ENCODE measurements at regions not wholly inside any gene's neighbourhood (a gene's known extent, or its start where the extent isn't known, plus 50 kb on each side); places are given as distances from the start of the nearest gene placed in this dataset.

GRCh38 chr16:79970087-79970486 lies 369.6 kb upstream of the MAF start:
- no peaks in the 10 kb centered on the region for H3K4me1 ChIP-seq
- DNase-seq, result no peak
- 75 to 76% methylated on average over 3 of the region's 3 CpGs for WGBS, 2 donors
- H3K9me3 ChIP-seq, result no peaks in the 10 kb centered on the region
- H3K4me3 ChIP-seq, result no peak overlapping the region
- intact Hi-C loops (cut with DNase I), result no loop called here
- H3K27ac ChIP-seq, result no peak overlapping the region
- no peaks in the 10 kb centered on the region for H3K27me3 ChIP-seq
- TF ChIP-seq EP300 (IDR thresholded peaks at IDR 0.05) (no peak), POLR2A (IDR thresholded peaks at IDR 0.05) (no peak), CTCF (IDR thresholded peaks at IDR 0.05) (no peak), POLR2AphosphoS5 (IDR thresholded peaks at IDR 0.05) (no peak)
- no peaks in the 10 kb centered on the region for H3K36me3 ChIP-seq

GRCh38 chr16:79969458-79969857 lies 368.9 kb upstream of the MAF start:
- intact Hi-C loops (cut with DNase I), result no loop called here
- Histone ChIP-seq H3K4me3 (no peak overlapping the region), H3K27ac (no peak overlapping the region), H3K36me3 (no peaks in the 10 kb centered on the region), H3K4me1 (no peaks in the 10 kb centered on the region), H3K27me3 (no peaks in the 10 kb centered on the region), H3K9me3 (no peaks in the 10 kb centered on the region)
- TF ChIP-seq CTCF (IDR thresholded peaks at IDR 0.05), result no peak
- TF ChIP-seq EP300 (IDR thresholded peaks at IDR 0.05), result no peak
- TF ChIP-seq POLR2A (IDR thresholded peaks at IDR 0.05), result no peak
- no peak for TF ChIP-seq POLR2AphosphoS5 (IDR thresholded peaks at IDR 0.05)
- DNase-seq, result no peak
- 92 to 95% methylated on average over 5 of the region's 5 CpGs for WGBS, 2 donors

- H3K27me3 ChIP-seq, result no peaks in the 10 kb centered on the region
- H3K27ac ChIP-seq, result no peak overlapping the region
- no peak overlapping the region for H3K4me3 ChIP-seq
- H3K36me3 ChIP-seq, result no peaks in the 10 kb centered on the region
- intact Hi-C loops (cut with DNase I), result no loop called here
- no peaks in the 10 kb centered on the region for H3K4me1 ChIP-seq
- WGBS, 2 donors, result 67 to 86% methylated on average over 2 of the region's 2 CpGs
- no peaks in the 10 kb centered on the region for H3K9me3 ChIP-seq
- TF ChIP-seq POLR2A (IDR thresholded peaks at IDR 0.05), result no peak
- no peak for DNase-seq
Observed at GRCh38 chr16:79966226-79966625, 365.7 kb upstream of the MAF start.

GRCh38 chr16:79965718-79966117 lies 365.2 kb upstream of the MAF start:
- 76 to 78% methylated on average over 3 of the region's 3 CpGs for WGBS, 2 donors
- no peak for DNase-seq
- TF ChIP-seq POLR2AphosphoS5 (IDR thresholded peaks at IDR 0.05) (no peak), CTCF (IDR thresholded peaks at IDR 0.05) (no peak), EP300 (IDR thresholded peaks at IDR 0.05) (no peak), POLR2A (IDR thresholded peaks at IDR 0.05) (no peak)
- no peak overlapping the region for H3K4me3 ChIP-seq
- H3K36me3 ChIP-seq, result no peaks in the 10 kb centered on the region
- H3K27ac ChIP-seq, result no peak overlapping the region
- no peaks in the 10 kb centered on the region for H3K27me3 ChIP-seq
- no peaks in the 10 kb centered on the region for H3K9me3 ChIP-seq
- intact Hi-C loops (cut with DNase I), result no loop called here
- no peaks in the 10 kb centered on the region for H3K4me1 ChIP-seq

GRCh38 chr16:79964104-79964503 lies 363.6 kb upstream of the MAF start:
- Histone ChIP-seq H3K27me3 (no peaks in the 10 kb centered on the region), H3K4me1 (no peaks in the 10 kb centered on the region), H3K9me3 (no peaks in the 10 kb centered on the region), H3K4me3 (no peak overlapping the region), H3K27ac (no peak overlapping the region), H3K36me3 (no peaks in the 10 kb centered on the region)
- 47 to 51% methylated on average over 1 of the region's 1 CpG for WGBS, 2 donors
- no peak for TF ChIP-seq EP300 (IDR thresholded peaks at IDR 0.05)
- TF ChIP-seq POLR2AphosphoS5 (IDR thresholded peaks at IDR 0.05), result no peak
- TF ChIP-seq POLR2A (IDR thresholded peaks at IDR 0.05), result no peak
- no peak for TF ChIP-seq CTCF (IDR thresholded peaks at IDR 0.05)
- intact Hi-C loops (cut with DNase I), result no loop called here
- no peak for DNase-seq
